GM10248 (cell line): ENCODE measurements at regions not wholly inside any gene's neighbourhood (a gene's known extent, or its start where the extent isn't known, plus 50 kb on each side); places are given as distances from the start of the nearest gene placed in this dataset.
A peak's percentile ranks its signal among the peaks of the same experiment; 100 is the strongest.

Experiments used
- CTCF ChIA-PET: fragments of 300-600 bp; sonication (Branson Sonifier 250); formaldehyde crosslinking; extraction: SDS; loops from one replicate; lab custom pipeline; 2021; ENCODE audit warnings: antibody characterized with exemption; lab: Yijun Ruan, JAX
- POLR2A ChIA-PET: fragments of 350-650 bp; sonication (Branson Sonifier 250); formaldehyde crosslinking; extraction: SDS; loops from one replicate; lab custom pipeline; 2020; ENCODE audit warnings: antibody characterized with exemption; lab: Yijun Ruan, JAX
- DNase-seq: peaks from one replicate; pipeline ENCODE4 v3.0.0; 2012; ENCODE audit errors: extremely low spot score
- CTCF ChIP-seq: IDR thresholded peaks from 2 replicates; pipeline ENCODE4 v1.5.1; 2012; ENCODE audit warnings: mild to moderate bottlenecking, low read depth; ENCODE audit errors: extremely low read depth, missing control alignments, control extremely low read depth

- POLR2A ChIA-PET = no interaction called here
- TF ChIP-seq CTCF = no peak
- DNase-seq = no peak
- CTCF ChIA-PET = no interaction called here
Measured at GRCh38 chrX:17206584-17206983, 168.4 kb upstream of the NHS start.

- CTCF ChIA-PET = no interaction called here
- DNase-seq = no peak
- POLR2A ChIA-PET = no interaction called here
- no peak for TF ChIP-seq CTCF
Measured at GRCh38 chrX:17214962-17215361, 160.0 kb upstream of the NHS start.

GRCh38 chrX:17226736-17227135, 148.3 kb upstream of the NHS start:
- TF ChIP-seq CTCF = no peak
- ChIA-PET CTCF (no interaction called here), POLR2A (no interaction called here)
- no peak for DNase-seq

- TF ChIP-seq CTCF = no peak
- ChIA-PET POLR2A (no interaction called here), CTCF (no interaction called here)
- DNase-seq = no peak
Measured at GRCh38 chrX:17237146-17237545, 137.9 kb upstream of the NHS start.

GRCh38 chrX:17242470-17242869, 132.5 kb upstream of the NHS start:
- POLR2A ChIA-PET = no interaction called here
- CTCF ChIA-PET = interaction anchor here (0.7 to 3.9 kb wide), 10 partner anchors 10 to 448 kb away, joined by 3 to 33 read pairs (median 4); no protein-coding TSS in a partner anchor
- TF ChIP-seq CTCF = peak; percentile 53
- DNase-seq = peak; percentile 33

GRCh38 chrX:17247144-17247543, 127.9 kb upstream of the NHS start:
- TF ChIP-seq CTCF = no peak
- POLR2A ChIA-PET = no interaction called here
- DNase-seq = no peak
- CTCF ChIA-PET = no interaction called here

- POLR2A ChIA-PET = no interaction called here
- CTCF ChIA-PET = no interaction called here
- DNase-seq = no peak
- TF ChIP-seq CTCF = no peak
Measured at GRCh38 chrX:17262123-17262522, 112.9 kb upstream of the NHS start.
